Activated naive CD4-positive, alpha-beta T cell treated with anti-CD3 and anti-CD28 coated beads, Interleukin-2, amount 50 U/mL, for 72 hours (primary cell): ENCODE measurements at regions not wholly inside any gene's neighbourhood (a gene's known extent, or its start where the extent isn't known, plus 50 kb on each side); places are given as distances from the start of the nearest gene placed in this dataset.

Experiments
- ATAC-seq, 2 donors: fragments of 150-1000 bp; cut with Tn5 transposase; 2 replicates each; pipeline ENCODE4 v1.10.0; 2021; ENCODE audit warnings: mild to moderate bottlenecking in 2 of 2, moderate library complexity in 2 of 2
- DNase-seq, 2 donors: peaks; one replicate each; pipeline ENCODE4 v3.0.0; 2021 to 2022; ENCODE audit warnings: low spot score in 2 of 2
- H3K27ac Mint-ChIP-seq, 2 donors: one replicate each; pipeline ENCODE4 v1.8.0; 2022; ENCODE audit warnings: mild to moderate bottlenecking in 2 of 2, mixed read lengths in 2 of 2
- H3K36me3 Mint-ChIP-seq, 2 donors: one replicate each; pipeline ENCODE4 v1.8.0; 2022; ENCODE audit warnings: mixed read lengths in 2 of 2
- H3K9me3 Mint-ChIP-seq, 2 donors: one replicate each; pipeline ENCODE4 v1.8.0; 2022; ENCODE audit warnings: mixed read lengths in 2 of 2

- DNase-seq, result no peak
- Mint-ChIP-seq H3K9me3 (no peaks in the 10 kb centered on the region), H3K27ac (no peak overlapping the region), H3K36me3 (no peaks in the 10 kb centered on the region)
- ATAC-seq, result no peak
These were observed 88.9 kb upstream of the HAO2 start for GRCh38 chr1:119279456-119280381.

- DNase-seq, result no peak
- ATAC-seq, result no peak
- Mint-ChIP-seq H3K9me3 (no peaks in the 10 kb centered on the region), H3K27ac (no peak overlapping the region), H3K36me3 (no peaks in the 10 kb centered on the region)
These were observed 83.1 kb upstream of the HAO2 start for GRCh38 chr1:119285482-119285881.

GRCh38 chr1:119286587-119287181, 81.9 kb upstream of the HAO2 start:
- ATAC-seq, result peak; percentile 50 to 84

DNA sequence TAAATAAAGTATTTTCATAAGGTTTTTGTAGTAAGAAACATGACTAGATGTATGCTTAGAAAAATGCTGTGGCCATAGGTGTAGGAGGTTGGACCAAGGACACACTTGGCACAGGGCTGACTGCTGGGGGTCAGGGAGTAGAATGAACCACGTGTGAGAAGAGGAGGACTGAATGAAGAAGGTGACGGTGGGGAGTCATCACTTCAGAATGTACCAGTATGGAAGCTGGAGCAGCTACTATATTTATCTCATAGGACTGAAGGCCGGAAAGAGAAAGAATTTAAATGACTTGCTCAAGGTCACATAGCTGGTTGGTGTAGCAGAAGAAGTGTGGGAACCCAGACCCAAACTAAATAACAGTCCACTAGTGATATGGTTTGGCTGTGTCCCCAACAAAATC, 79.8 kb upstream of the HAO2 start:
- no peak for DNase-seq
- H3K9me3 Mint-ChIP-seq, result no peaks in the 10 kb centered on the region

More at GRCh38 chr1:119286587-119287181, 81.9 kb upstream of the HAO2 start:
- no peaks in the 10 kb centered on the region for H3K36me3 Mint-ChIP-seq
- DNase-seq, result peak in 1 of 2 donors; percentile 34
- H3K27ac Mint-ChIP-seq, result no peak overlapping the region
- no peaks in the 10 kb centered on the region for H3K9me3 Mint-ChIP-seq

GRCh38 chr1:119290297-119290696, 78.3 kb upstream of the HAO2 start:
- ATAC-seq, result no peak
- Mint-ChIP-seq H3K27ac (no peak overlapping the region), H3K9me3 (no peaks in the 10 kb centered on the region), H3K36me3 (no peaks in the 10 kb centered on the region)
- no peak for DNase-seq

More for the DNA sequence above, 79.8 kb upstream of the HAO2 start:
- ATAC-seq, result no peak
- H3K27ac Mint-ChIP-seq, result no peak overlapping the region
- H3K36me3 Mint-ChIP-seq, result no peaks in the 10 kb centered on the region

GRCh38 chr1:119291611-119292206, 76.9 kb upstream of the HAO2 start:
- DNase-seq (no peak), ATAC-seq (no peak)
- no peaks in the 10 kb centered on the region for H3K36me3 Mint-ChIP-seq
- H3K27ac Mint-ChIP-seq, result no peak overlapping the region
- no peaks in the 10 kb centered on the region for H3K9me3 Mint-ChIP-seq

GRCh38 chr1:119293797-119294196, 74.8 kb upstream of the HAO2 start:
- no peak overlapping the region for H3K27ac Mint-ChIP-seq
- no peaks in the 10 kb centered on the region for H3K36me3 Mint-ChIP-seq
- no peaks in the 10 kb centered on the region for H3K9me3 Mint-ChIP-seq
- DNase-seq, result no peak
- no peak for ATAC-seq

DNA sequence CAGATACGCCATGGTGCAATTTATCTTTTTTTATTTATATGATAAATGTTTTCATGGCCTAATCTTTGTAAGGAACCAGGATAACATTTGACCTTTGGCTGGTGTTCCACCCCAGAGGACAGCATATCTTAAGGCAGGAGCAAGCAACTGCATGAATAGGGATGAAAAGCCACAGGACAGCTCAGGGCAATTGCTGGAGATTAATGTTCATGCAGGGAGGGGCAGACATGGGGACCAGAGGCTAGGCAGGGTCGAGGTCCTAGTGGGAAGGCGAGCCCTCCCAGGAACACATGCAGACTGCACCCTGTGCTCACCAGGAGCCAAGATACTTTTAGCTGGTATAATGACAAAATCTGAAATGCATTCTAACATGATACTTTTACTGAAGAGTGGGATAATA, 74.4 kb upstream of the HAO2 start:
- no peak overlapping the region for H3K27ac Mint-ChIP-seq
- peaks cover 0 to under 1% of the 10 kb centered on the region in 2 donors for H3K9me3 Mint-ChIP-seq
- peaks cover 0 to 1% of the 10 kb centered on the region in 2 donors for H3K36me3 Mint-ChIP-seq
- no peak for DNase-seq
- no peak for ATAC-seq

GRCh38 chr1:119294722-119295121, 73.9 kb upstream of the HAO2 start:
- Mint-ChIP-seq H3K36me3 (peaks cover 0 to 4% of the 10 kb centered on the region in 2 donors), H3K27ac (no peak overlapping the region), H3K9me3 (peaks cover 0 to 4% of the 10 kb centered on the region in 2 donors)
- DNase-seq, result no peak
- ATAC-seq, result peak in 1 of 2 donors; percentile 32

GRCh38 chr1:119298687-119299303, 69.8 kb upstream of the HAO2 start:
- H3K36me3 Mint-ChIP-seq, result peaks cover 0 to 4% of the 10 kb centered on the region in 2 donors
- DNase-seq, result no peak
- peaks cover 0 to 4% of the 10 kb centered on the region in 2 donors for H3K9me3 Mint-ChIP-seq
- no peak for ATAC-seq
- no peak overlapping the region for H3K27ac Mint-ChIP-seq

GRCh38 chr1:119302011-119302410, 66.6 kb upstream of the HAO2 start:
- H3K27ac Mint-ChIP-seq, result no peak overlapping the region
- DNase-seq, result no peak
- peaks cover 0 to 4% of the 10 kb centered on the region in 2 donors for H3K36me3 Mint-ChIP-seq
- ATAC-seq, result no peak
- H3K9me3 Mint-ChIP-seq, result peaks cover 0 to 4% of the 10 kb centered on the region in 2 donors

DNA sequence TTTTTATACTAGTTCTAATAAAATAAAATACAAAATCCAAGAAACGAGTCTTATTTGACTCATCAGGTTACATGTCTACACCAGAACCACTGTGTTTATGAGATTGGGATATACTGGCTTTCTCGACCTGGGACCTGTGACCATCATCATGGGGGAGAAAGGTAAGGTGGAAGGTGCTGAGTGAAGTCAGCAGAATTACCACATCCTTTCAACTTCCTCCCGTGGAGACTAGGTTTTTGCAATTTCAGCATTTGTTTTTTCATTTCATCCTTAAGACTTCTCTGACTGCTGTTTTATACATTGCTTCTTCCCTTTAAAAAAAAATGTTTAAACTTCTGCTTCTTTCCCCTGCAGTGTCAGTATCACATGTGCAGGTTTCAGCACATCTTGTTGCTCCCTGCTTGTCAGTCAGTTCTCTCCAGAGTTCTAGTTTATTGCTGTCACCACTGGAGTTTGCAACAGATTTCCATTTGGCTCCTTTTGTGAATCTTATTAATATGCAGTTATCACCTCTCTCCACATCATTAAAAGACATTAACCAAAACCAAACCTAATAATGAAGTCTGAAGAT, 60.4 kb upstream of the HAO2 start:
- no peak overlapping the region for H3K27ac Mint-ChIP-seq
- no peaks in the 10 kb centered on the region for H3K36me3 Mint-ChIP-seq
- no peaks in the 10 kb centered on the region for H3K9me3 Mint-ChIP-seq
- ATAC-seq (no peak), DNase-seq (no peak)

DNA sequence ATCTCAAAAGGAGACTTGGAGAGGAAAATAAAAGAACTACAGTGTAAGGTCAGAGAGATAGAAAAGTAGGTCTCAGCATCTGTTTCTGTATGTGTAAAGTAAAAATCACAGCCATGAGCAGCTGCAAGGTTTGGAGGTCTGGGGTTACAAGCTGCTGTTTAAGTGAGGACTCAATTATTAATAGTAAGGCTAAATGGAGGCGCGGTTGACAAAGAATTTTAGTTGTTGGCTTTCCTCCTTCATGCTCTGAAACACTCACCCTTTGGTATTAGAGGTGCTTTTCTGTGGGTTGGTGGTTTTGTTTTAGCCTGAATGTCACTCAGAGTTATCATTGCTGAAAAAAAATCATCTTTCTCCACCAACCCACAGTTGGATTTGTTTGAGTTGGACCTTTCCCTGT, 59.8 kb upstream of the HAO2 start:
- no peaks in the 10 kb centered on the region for H3K9me3 Mint-ChIP-seq
- no peak for ATAC-seq
- no peak for DNase-seq
- H3K27ac Mint-ChIP-seq, result no peak overlapping the region
- H3K36me3 Mint-ChIP-seq, result no peaks in the 10 kb centered on the region

- Mint-ChIP-seq H3K9me3 (no peaks in the 10 kb centered on the region), H3K27ac (no peak overlapping the region), H3K36me3 (no peaks in the 10 kb centered on the region)
- ATAC-seq (no peak), DNase-seq (no peak)
These were observed 58.3 kb upstream of the HAO2 start for GRCh38 chr1:119310301-119310700.

- no peaks in the 10 kb centered on the region for H3K36me3 Mint-ChIP-seq
- no peak for DNase-seq
- no peak for ATAC-seq
- H3K27ac Mint-ChIP-seq, result no peak overlapping the region
- H3K9me3 Mint-ChIP-seq, result no peaks in the 10 kb centered on the region
These were observed 56.1 kb upstream of the HAO2 start for GRCh38 chr1:119312500-119312899.

- H3K36me3 Mint-ChIP-seq, result no peaks in the 10 kb centered on the region
- ATAC-seq, result no peak
- no peak for DNase-seq
- no peak overlapping the region for H3K27ac Mint-ChIP-seq
- no peaks in the 10 kb centered on the region for H3K9me3 Mint-ChIP-seq
These were observed 54.4 kb upstream of the HAO2 start for GRCh38 chr1:119314001-119314796.
